PC-9 (cell line): ENCODE measurements at regions not wholly inside any gene's neighbourhood (a gene's known extent, or its start where the extent isn't known, plus 50 kb on each side); places are given as distances from the start of the nearest gene placed in this dataset.

Experiments
- BruUV-seq: library from RNA; stranded (reverse); fragments of 400-500 nt; replicated peaks from 2 replicates; lab custom pipeline; 2021; lab: Mats Ljungman, UMichigan
- CTCF ChIA-PET: fragments of 300-600 bp; sonication (Branson Sonifier 250); formaldehyde crosslinking; loops from one replicate; lab custom pipeline; 2022; ENCODE audit warnings: antibody characterized with exemption; lab: Charles Lee
- POLR2A ChIA-PET: fragments of 300-600 bp; sonication (Branson Sonifier 250); formaldehyde crosslinking; loops from one replicate; lab custom pipeline; 2022; ENCODE audit warnings: antibody characterized with exemption; ENCODE audit not compliant: unreplicated experiment; lab: Charles Lee
- DNase-seq, 2 experiments: peaks; one replicate each; pipeline versions ENCODE4 v3.0.0 to v3.0.0-alpha.2; 2015 to 2022; ENCODE audit warnings: mixed read lengths in 1 of 2
- H2AFZ ChIP-seq: fragments of 200-600 bp; sonication (generic); 2 replicates; pipeline ENCODE4 v1.8.1; 2017; ENCODE audit warnings: antibody characterized with exemption
- H3F3A ChIP-seq: fragments of 200-600 bp; sonication (generic); 2 replicates; pipeline ENCODE4 v1.8.1; 2017; ENCODE audit warnings: antibody characterized with exemption, mild to moderate bottlenecking, low read depth; ENCODE audit not compliant: insufficient read depth
- H3K27ac ChIP-seq: fragments of 200-600 bp; sonication (generic); 2 replicates; pipeline ENCODE4 v1.6.1; 2016; ENCODE audit warnings: mixed run types
- H3K27me3 ChIP-seq: fragments of 200-600 bp; sonication (generic); 2 replicates; pipeline ENCODE4 v1.6.1; 2016; ENCODE audit warnings: low read depth, mixed run types; ENCODE audit not compliant: insufficient read depth
- H3K36me3 ChIP-seq: fragments of 200-600 bp; sonication (generic); 2 replicates; pipeline ENCODE4 v1.6.1; 2016; ENCODE audit warnings: low read depth, mixed run types
- H3K4me1 ChIP-seq: fragments of 200-600 bp; sonication (generic); replicated peaks from 2 replicates; pipeline ENCODE4 v1.6.1; 2016; ENCODE audit warnings: mixed run types; ENCODE audit not compliant: insufficient read depth
- H3K4me2 ChIP-seq: fragments of 200-600 bp; sonication (generic); 2 replicates; pipeline ENCODE4 v1.6.1; 2017; ENCODE audit warnings: mixed run types
- H3K4me3 ChIP-seq: fragments of 200-600 bp; sonication (generic); 2 replicates; pipeline ENCODE4 v1.6.1; 2016; ENCODE audit warnings: mixed run types
- H3K79me2 ChIP-seq: fragments of 200-600 bp; sonication (generic); 2 replicates; pipeline ENCODE4 v1.6.1; 2017; ENCODE audit warnings: low read depth, mixed run types
- H3K9me2 ChIP-seq: fragments of 200-600 bp; sonication (generic); 2 replicates; pipeline ENCODE4 v1.8.1; 2017; ENCODE audit warnings: mild to moderate bottlenecking; ENCODE audit not compliant: insufficient read depth
- H3K9me3 ChIP-seq: fragments of 200-600 bp; sonication (generic); 2 replicates; pipeline ENCODE4 v1.8.1; 2016; ENCODE audit warnings: low read depth; ENCODE audit not compliant: insufficient read depth
- H4K20me1 ChIP-seq: fragments of 200-600 bp; sonication (generic); 2 replicates; pipeline ENCODE4 v1.8.1; 2017; ENCODE audit not compliant: insufficient read depth
- EZH2 ChIP-seq: fragments of 200-600 bp; sonication (generic); IDR thresholded peaks from 2 replicates; pipeline ENCODE4 v1.8.0; 2017; ENCODE audit warnings: antibody characterized with exemption, low read depth
- intact Hi-C: fragments of 100-400 bp; cut with micrococcal nuclease; formaldehyde crosslinking; loops from one replicate; pipeline ENCODE4 v1.10.0; 2022; ENCODE audit not compliant: unreplicated experiment
- TF ChIP-seq, protein P1 (sequence below): fragments of 200-600 bp; sonication (generic); conservative IDR thresholded peaks from 2 replicates; pipeline ENCODE4 v1.6.1; 2017; ENCODE audit warnings: mixed run types, antibody characterized with exemption, mild to moderate bottlenecking, moderate library complexity

DNA sequence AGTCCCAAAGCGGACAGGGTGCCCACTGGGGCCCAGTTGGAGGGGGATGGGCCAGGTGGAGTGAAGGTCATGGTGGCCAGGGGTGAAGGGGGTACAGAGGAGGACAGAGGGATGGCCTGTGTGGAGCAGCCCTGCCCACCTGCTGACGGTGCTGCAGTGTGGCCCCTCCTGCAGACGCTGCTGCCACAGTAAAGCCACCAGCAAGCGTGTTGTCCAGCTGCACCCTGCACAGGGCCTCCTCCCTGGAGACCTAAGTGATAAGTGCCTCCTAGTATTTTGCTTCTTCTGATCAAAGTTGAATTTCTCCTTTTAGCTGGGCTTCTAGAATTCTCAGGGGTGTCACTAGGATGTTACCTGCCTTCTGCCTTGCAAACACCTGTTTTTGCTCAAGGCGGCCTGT, 299.3 kb upstream of the IRX4 start:
- Histone ChIP-seq H3K4me3 (no peak overlapping the region), H3K4me2 (no peak overlapping the region), H3K9me3 (no peaks in the 10 kb centered on the region), H3F3A (no peaks in the 10 kb centered on the region), H3K9me2 (no peaks in the 10 kb centered on the region), H4K20me1 (no peaks in the 10 kb centered on the region), H3K79me2 (no peaks in the 10 kb centered on the region), H3K4me1 (no peaks in the 10 kb centered on the region), H3K36me3 (no peaks in the 10 kb centered on the region), H3K27ac (no peak overlapping the region), H2AFZ (no peak overlapping the region), H3K27me3 (peaks cover 100% of the 10 kb centered on the region)
- ChIA-PET CTCF (no interaction called here), POLR2A (no interaction called here)
- no TSS peak for BruUV-seq
- TF ChIP-seq, protein P1, sequence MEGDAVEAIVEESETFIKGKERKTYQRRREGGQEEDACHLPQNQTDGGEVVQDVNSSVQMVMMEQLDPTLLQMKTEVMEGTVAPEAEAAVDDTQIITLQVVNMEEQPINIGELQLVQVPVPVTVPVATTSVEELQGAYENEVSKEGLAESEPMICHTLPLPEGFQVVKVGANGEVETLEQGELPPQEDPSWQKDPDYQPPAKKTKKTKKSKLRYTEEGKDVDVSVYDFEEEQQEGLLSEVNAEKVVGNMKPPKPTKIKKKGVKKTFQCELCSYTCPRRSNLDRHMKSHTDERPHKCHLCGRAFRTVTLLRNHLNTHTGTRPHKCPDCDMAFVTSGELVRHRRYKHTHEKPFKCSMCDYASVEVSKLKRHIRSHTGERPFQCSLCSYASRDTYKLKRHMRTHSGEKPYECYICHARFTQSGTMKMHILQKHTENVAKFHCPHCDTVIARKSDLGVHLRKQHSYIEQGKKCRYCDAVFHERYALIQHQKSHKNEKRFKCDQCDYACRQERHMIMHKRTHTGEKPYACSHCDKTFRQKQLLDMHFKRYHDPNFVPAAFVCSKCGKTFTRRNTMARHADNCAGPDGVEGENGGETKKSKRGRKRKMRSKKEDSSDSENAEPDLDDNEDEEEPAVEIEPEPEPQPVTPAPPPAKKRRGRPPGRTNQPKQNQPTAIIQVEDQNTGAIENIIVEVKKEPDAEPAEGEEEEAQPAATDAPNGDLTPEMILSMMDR, result no peak
- TF ChIP-seq EZH2, result no peak
- intact Hi-C loops, result no loop called here
- DNase-seq, result no peak

DNA sequence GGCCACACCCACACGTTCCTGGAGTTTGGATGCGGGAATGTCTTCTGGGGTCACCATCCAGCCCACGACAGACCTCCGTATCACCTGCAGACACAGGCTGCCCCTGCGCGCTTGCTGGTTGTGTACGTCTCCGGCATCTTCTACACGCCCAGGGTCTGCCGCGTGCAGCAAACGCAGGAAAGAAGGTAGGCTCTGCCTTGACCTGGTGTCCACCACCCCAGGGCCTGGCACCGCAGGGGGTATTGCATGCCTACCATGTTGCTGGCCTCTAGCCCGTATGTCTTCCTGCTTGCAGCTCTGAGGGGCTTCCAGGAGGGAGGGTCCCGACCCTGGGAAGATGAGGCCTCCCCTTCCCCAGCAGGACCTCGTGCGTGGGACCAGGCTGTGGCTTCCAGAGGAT, 298.8 kb upstream of the IRX4 start:
- no TSS peak for BruUV-seq
- no peak for TF ChIP-seq EZH2
- TF ChIP-seq, protein P1, result no peak
- Histone ChIP-seq H3K4me3 (no peak overlapping the region), H3K4me1 (no peaks in the 10 kb centered on the region), H3K4me2 (no peak overlapping the region), H3K79me2 (no peaks in the 10 kb centered on the region), H3K27ac (no peak overlapping the region), H3K9me3 (no peaks in the 10 kb centered on the region), H3K36me3 (no peaks in the 10 kb centered on the region), H4K20me1 (no peaks in the 10 kb centered on the region), H3K9me2 (no peaks in the 10 kb centered on the region), H3F3A (no peaks in the 10 kb centered on the region), H3K27me3 (peaks cover 100% of the 10 kb centered on the region), H2AFZ (no peak overlapping the region)
- no peak for DNase-seq
- POLR2A ChIA-PET, result no interaction called here
- CTCF ChIA-PET, result no interaction called here
- intact Hi-C loops, result no loop called here

DNA sequence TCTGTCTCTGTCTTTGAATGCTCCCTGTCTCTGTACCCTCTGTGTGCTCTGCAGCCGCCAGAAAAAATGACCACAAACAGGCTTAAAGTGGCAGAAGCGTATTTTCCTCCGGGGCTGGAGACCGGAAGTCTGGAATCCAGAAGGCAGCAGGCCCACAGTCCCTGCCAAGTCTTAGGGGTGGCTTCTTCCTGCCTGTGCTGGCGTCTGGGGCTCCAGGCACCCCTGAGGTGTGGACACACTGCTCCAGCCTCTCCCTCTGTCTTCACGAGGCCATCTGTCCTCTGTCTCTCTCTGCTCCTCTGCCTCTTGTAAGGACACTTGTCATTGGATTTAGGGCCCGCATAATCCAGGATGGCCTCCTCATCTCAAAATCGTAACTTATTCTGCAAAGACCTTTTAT, 298.4 kb upstream of the IRX4 start:
- TF ChIP-seq, protein P1, result no peak
- TF ChIP-seq EZH2, result no peak
- no peak overlapping the region for H3K4me3 ChIP-seq
- intact Hi-C loops, result no loop called here
- BruUV-seq, result no TSS peak
- no peaks in the 10 kb centered on the region for H4K20me1 ChIP-seq
- ChIA-PET POLR2A (no interaction called here), CTCF (no interaction called here)
- no peaks in the 10 kb centered on the region for H3F3A ChIP-seq
- no peaks in the 10 kb centered on the region for H3K9me3 ChIP-seq
- H3K27me3 ChIP-seq, result peaks cover 100% of the 10 kb centered on the region
- no peaks in the 10 kb centered on the region for H3K9me2 ChIP-seq
- H2AFZ ChIP-seq, result no peak overlapping the region
- no peaks in the 10 kb centered on the region for H3K4me1 ChIP-seq
- no peaks in the 10 kb centered on the region for H3K36me3 ChIP-seq
- DNase-seq, result no peak
- no peak overlapping the region for H3K4me2 ChIP-seq
- H3K27ac ChIP-seq, result no peak overlapping the region
- no peaks in the 10 kb centered on the region for H3K79me2 ChIP-seq
